ENCODE measurements at regions not wholly inside any gene's neighbourhood (a gene's known extent, or its start where the extent isn't known, plus 50 kb on each side); places are given as distances from the start of the nearest gene placed in this dataset.

DNA sequence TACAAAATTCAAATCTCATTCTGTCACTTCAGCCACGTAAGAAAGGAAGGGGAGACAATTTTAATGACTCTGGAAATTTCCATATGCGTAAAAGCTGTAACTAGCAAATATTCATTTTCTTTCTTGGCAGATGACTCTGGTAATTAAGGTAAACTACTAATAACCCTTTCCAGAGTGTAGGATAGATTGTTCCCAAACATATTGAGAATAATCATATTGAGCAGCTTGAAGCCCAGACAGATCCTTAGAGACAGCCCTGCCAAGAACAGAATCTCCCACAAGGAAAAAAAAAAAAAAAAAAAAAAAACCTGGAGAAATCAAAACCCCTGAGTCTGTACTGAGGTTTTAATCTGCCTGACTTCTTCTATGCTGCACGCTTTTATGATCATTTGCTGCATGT is 163.6 kb upstream of the TMPO start:
- DNase-seq (ENCODE audit: low spot score): no peak

DNA sequence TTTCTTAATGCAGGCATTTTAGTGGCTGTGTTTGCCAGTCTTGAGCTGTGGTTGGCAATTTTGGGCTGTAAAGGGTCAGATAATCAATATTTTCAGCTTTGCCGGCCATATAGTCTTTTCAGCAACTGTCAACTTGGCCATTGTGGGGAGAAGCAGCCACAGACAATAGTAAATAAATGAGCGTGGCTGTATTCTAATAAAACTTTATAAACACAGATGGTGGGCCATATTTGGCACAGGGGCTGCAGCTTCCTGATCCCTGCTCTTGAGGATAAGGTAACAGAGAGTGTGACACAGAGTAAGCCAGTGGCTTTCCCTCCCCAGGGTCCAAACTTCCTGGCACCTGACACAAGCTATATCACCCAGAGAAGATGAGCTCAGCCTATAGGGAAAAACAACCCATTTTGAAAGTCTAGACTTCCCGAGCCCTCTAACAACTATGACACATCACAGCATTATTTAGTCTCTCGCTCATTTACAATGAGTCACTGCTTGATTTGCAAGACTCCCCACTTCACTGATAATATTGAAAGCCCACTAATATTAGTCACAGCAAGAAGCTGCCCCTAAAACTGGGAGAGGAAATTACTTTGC is 163.1 kb upstream of the TMPO start:
- DNase-seq (ENCODE audit: low spot score): peak; percentile 71

- no peak for DNase-seq (ENCODE audit: low spot score)
These were observed 162.6 kb upstream of the TMPO start for GRCh38 chr12:98352835-98353234.

DNA sequence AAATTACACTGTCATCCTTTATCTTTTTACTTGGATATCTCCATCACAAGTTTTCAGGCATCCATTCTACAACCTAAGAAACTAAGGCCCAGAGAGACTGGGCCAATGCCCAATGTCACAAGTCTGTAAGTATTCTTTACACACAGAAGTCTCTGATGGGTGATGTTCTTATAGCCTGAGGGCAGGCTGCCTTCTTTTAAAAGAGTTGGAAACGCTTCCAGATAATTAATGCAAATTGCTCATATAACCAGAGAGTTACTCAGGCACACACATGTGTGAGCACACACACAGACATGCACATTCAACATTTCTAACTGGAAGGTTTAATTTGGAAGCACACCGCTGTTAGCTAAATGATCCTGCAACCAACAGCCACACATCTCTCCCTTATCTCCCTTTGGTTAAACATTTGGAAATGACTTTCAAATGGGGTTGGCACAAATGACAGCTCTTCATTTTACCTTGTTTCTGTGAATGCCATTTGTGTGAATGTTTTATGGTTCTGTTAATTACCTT is 160.8 kb upstream of the TMPO start:
- no peak for DNase-seq (ENCODE audit: low spot score)

GRCh38 chr12:98355322-98355721 is 160.1 kb upstream of the TMPO start:
- no peak for DNase-seq (ENCODE audit: low spot score)

- no peak for DNase-seq (ENCODE audit: low spot score)
These were observed 159.5 kb upstream of the TMPO start for GRCh38 chr12:98355933-98356332.

DNA sequence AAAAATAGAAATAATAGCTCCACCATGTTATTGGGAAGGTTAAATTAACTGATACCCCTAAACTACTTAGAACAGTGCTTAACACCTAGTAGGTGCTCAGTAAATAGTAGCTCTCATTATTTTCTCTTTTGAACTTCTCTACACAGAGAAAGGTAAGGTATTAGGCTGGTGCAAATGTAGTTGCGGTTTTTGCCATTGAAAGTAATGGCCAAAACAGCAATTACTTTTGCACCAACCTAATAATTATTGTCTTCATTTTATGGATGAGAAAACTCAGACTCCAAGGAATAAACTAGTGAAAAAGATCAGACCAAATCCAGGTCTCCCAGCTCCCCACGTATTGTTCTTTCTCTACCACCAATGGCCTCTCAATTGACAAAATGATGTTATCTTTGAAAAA is 157.2 kb upstream of the TMPO start:
- DNase-seq (ENCODE audit: low spot score): no peak

- no peak for DNase-seq (ENCODE audit: low spot score)
These were observed 155.5 kb upstream of the TMPO start for GRCh38 chr12:98359856-98360255.

DNA sequence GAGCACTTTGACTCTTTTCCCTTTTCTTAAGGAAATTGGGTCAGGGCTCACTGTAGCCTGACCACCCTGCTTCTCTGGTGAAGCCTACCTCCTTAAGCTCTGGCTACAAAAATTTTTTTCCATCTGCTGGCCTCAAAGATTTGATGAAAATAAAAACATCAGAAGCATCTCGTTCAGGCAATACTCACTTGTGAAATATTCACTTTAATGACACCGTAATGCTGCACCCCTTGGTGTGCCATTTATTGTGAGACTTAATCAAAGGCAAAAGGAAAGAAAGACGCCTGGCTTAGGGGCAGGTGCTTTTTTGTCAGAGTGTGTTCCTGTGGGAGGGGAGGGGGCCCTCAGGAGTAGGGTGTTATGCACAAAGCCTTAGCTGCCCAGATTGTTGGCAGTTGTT is 155.0 kb upstream of the TMPO start:
- no peak for DNase-seq (ENCODE audit: low spot score)

- no peak for DNase-seq (ENCODE audit: low spot score)
These were observed 145.8 kb upstream of the TMPO start for GRCh38 chr12:98369581-98369980.

DNA sequence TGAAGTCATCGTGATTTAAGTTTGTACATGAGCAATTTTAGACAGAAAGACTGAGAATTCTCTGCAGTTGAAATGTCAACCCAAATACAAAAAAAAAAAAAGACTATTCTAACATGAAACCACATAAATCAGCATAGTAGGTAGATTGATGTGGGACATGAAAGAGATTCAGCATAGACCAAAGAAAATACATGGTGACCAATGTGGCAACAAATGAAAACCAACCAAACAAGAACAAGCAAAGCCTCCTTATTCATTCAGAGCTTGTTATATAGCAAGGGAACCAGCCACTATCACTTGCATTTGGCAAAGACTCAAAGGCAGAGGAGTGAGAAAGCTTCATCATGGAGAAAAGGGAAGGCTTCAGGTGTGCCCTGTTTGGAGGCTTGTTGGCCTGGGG is 144.4 kb upstream of the TMPO start:
- DNase-seq (ENCODE audit: low spot score): no peak

DNA sequence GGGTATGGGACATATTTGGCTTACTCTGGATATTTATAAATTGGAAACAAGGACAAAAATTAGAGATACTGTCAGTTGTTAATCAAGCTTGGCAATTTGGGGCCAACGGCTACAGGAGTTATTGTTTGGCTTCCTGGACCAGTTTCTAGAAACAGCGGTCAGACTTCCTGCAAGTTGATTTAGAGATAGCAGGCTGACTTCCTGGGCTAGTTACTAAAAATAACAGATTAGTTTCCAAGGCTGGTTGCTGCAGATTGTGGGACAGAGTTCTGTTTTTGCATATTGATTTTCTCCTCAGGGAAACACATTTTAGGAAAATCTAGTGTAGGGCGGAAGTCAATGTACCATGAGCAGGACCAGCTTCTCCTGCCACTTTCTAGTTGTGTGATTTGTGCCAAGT is 144.0 kb upstream of the TMPO start:
- peak; percentile 31 for DNase-seq (ENCODE audit: low spot score)

DNA sequence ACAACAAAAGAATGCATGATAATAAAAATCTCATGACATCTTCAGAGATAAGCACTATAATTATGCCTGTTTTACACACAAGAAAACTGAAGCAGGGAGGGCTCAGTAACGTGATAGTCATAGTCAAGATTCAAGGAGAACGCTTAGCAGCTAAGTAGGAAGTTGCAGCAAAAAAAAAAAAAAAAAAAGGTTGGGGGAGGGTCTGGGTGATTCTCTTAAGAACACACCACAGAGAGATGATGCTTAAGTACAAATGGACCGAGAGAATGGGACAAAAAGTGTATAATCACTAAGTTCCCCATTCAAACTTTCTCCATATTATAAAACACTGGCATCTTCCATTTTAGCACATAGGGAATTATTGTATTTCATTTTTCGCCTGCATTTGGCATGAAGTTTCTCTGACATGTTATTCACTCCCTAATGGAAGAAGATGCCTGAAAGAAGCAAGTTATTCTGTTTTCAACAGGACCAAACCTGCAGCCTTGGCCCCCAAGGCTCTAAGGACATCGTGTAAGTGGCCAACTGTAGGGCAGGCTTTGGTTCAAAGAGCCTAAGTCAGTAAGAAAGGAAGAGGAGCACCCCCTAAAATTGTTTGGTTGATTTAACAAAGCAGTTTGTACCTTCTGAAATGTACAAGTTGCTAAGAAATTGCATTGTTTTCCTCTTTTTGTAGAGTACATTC is 142.9 kb upstream of the TMPO start:
- no peak for DNase-seq (ENCODE audit: low spot score)

DNA sequence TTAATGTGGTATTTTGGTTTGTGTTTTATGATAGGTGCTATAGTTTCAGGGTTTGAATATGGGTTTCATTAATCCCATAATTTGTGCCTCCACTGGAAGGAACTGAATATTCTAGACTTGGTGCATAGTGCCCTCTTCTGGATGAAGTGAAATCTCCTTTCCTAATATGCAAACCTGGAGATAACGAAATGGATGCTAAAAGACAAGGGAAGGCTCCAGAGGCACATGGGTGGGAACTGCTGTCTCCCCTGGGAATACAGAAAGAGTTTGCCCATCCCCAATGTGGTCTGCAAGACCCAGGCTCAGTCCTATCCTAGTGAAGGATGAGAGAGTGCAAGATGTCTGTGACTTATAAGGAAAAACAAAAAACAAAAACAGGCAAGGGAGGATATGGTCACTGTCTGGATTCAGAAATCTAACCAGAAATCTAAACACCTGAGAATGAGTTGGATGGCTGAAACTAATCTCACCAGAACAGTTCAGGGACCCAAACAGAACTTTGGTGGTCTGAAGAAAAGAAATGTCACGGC is 142.3 kb upstream of the TMPO start:
- peak; percentile 51 for DNase-seq (ENCODE audit: low spot score)

DNA sequence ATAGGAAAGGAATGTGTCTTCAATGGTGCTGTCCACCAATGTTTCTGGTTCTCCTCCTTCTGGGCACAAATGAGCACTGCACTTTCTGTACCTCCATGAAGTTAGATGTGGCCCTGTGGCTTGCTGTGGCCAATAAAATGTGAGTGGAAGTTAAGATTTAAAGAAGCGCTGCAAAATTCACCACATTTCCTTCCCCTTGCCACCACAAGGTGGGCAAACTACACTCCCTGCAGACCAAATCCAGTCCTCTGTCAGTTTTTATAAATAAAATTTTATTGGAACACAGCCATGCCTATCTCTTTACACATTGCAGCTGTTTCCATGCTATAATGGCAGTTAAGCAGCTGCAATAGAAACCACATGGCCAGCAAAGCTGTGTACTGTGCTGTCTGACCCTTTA is 141.4 kb upstream of the TMPO start:
- no peak for DNase-seq (ENCODE audit: low spot score)

GRCh38 chr12:98379106-98379505 is 136.3 kb upstream of the TMPO start:
- no peak for DNase-seq (ENCODE audit: low spot score)

DNA sequence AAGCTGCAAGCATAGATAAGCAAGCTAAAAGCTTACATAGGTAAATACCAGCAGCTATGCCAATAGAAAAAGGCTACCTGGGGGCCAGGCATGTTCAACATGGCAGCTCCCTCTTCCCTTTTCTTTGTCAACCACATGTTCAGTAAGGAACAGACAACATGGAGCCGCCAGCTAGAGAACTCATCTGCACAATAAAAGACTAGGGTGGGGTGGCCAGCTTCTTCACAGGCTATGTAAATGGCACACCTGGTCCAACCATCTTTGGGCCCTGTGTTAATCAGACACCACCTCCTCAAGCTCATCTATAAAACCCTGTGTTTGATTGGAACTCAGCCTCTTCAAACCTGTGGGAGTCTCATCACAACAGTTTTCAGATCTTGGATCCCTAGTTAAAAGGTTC is 129.7 kb upstream of the TMPO start:
- no peak for DNase-seq (ENCODE audit: low spot score)

GRCh38 chr12:98387444-98387843 is 127.9 kb upstream of the TMPO start:
- no peak for DNase-seq (ENCODE audit: low spot score)

- DNase-seq (ENCODE audit: low spot score): no peak
These were observed 127.3 kb upstream of the TMPO start for GRCh38 chr12:98388126-98388525.

GRCh38 chr12:98389593-98389992 is 125.8 kb upstream of the TMPO start:
- no peak for DNase-seq (ENCODE audit: low spot score)

GRCh38 chr12:98397323-98398105 is 117.9 kb upstream of the TMPO start:
- DNase-seq (ENCODE audit: low spot score): peak; percentile 88

- peak; percentile 76 for DNase-seq (ENCODE audit: low spot score)
These were observed 115.9 kb upstream of the TMPO start for GRCh38 chr12:98399532-98399931.

DNA sequence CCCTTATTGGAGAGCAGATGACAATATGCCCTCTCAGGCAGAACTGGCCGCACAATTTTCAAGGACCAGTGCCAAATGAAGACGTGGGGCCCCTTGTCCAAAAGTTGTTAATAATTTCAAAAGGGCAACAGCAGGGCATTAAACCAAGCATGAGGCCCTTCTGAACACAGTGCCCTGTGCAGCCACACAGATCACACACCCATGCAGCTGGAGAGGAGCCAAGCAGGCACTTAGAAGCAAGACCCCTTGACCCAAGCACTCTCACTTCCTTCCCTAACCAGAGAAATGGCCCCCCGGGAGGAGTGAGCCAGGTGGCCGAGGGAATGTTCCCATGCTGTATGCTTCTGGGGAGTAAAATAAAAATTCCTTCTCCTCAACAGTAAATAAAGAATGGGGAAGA is 114.0 kb upstream of the TMPO start:
- no peak for DNase-seq (ENCODE audit: low spot score)

Data from activated CD4-positive, alpha-beta T cell treated with anti-CD3 and anti-CD28 coated beads, Interleukin-2, Interleukin-4, amounts not matched to agents 100 ng/mL and 50 ng/mL, durations not matched to agents 16 hours and 8 hours (primary cell).